Naive thymus-derived CD8-positive, alpha-beta T cell (primary cell): ENCODE measurements at regions not wholly inside any gene's neighbourhood (a gene's known extent, or its start where the extent isn't known, plus 50 kb on each side); places are given as distances from the start of the nearest gene placed in this dataset.
A peak's percentile ranks its signal among the peaks of the same experiment; 100 is the strongest.

Source experiments
- ATAC-seq, 2 donors: fragments of 150-1000 bp; cut with Tn5 transposase in 1 of 2; sonication (Bioruptor Pico), chemical (Tn5 transposase) in 1 of 2; 1 replicate in 1 of 2; 2 replicates in 1 of 2; pipeline ENCODE4 v1.10.0; 2021; ENCODE audit warnings: mild to moderate bottlenecking in 2 of 2, moderate library complexity in 2 of 2
- POLR2A ChIA-PET: fragments of 350-600 bp; sonication (Branson Sonifier 250); formaldehyde crosslinking; loops from one replicate; lab custom pipeline; 2021; ENCODE audit warnings: antibody characterized with exemption; lab: Charles Lee
- DNase-seq, 10 donors: peaks; one replicate each; pipeline versions ENCODE4 v3.0.0 to v3.0.0-alpha.2; 2020 to 2022
- H3K27ac Mint-ChIP-seq, 10 donors: one replicate each; pipeline ENCODE4 v1.8.0; 2020 to 2022; ENCODE audit warnings: mild to moderate bottlenecking in 10 of 10, mixed read lengths in 10 of 10, moderate library complexity in 4 of 10, inconsistent platforms in 1 of 10
- H3K27me3 Mint-ChIP-seq, 5 donors: one replicate each; pipeline ENCODE4 v1.8.0; 2021 to 2022; ENCODE audit warnings: mixed read lengths in 5 of 5
- H3K36me3 Mint-ChIP-seq, 3 donors: one replicate each; pipeline ENCODE4 v1.8.0; 2020 to 2022; ENCODE audit warnings: mixed read lengths in 3 of 3, mild to moderate bottlenecking in 2 of 3, inconsistent platforms in 1 of 3
- H3K4me1 Mint-ChIP-seq, 4 donors: one replicate each; pipeline ENCODE4 v1.8.0; 2021 to 2022; ENCODE audit warnings: mixed read lengths in 4 of 4
- H3K4me3 Mint-ChIP-seq, 10 donors: one replicate each; pipeline ENCODE4 v1.8.0; 2020 to 2022; ENCODE audit warnings: mild to moderate bottlenecking in 10 of 10, mixed read lengths in 10 of 10, moderate library complexity in 6 of 10, inconsistent platforms in 1 of 10
- H3K9me3 Mint-ChIP-seq, 9 donors: one replicate each; pipeline ENCODE4 v1.8.0; 2020 to 2022; ENCODE audit warnings: mixed read lengths in 9 of 9, mild to moderate bottlenecking in 3 of 9, inconsistent platforms in 1 of 9, moderate library complexity in 1 of 9

DNA sequence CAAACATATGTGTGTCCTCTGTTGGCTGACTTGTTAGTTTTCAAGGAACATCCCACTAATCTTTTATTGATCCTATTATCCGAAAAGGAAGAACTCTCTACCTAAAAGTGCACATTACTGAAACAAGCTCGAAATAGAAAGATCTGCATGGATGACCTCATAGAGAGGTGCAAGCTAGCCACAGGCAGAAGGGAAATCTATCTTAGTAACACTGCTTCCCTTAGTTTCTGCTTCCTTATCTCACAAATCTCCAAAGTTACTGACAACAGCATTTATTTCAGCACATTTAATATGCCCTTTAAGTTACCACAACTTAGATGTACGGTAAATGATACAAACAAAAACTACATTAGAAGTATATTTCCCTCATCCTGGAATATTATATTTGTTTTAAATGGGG, 285.1 kb upstream of the CCDC54 start:
- H3K27ac Mint-ChIP-seq: no peak overlapping the region
- DNase-seq: no peak
- POLR2A ChIA-PET: no interaction called here
- H3K36me3 Mint-ChIP-seq: no peaks in the 10 kb centered on the region
- H3K4me1 Mint-ChIP-seq: no peaks in the 10 kb centered on the region
- no peak overlapping the region for H3K4me3 Mint-ChIP-seq
- H3K9me3 Mint-ChIP-seq: no peaks in the 10 kb centered on the region
- H3K27me3 Mint-ChIP-seq: peaks cover 3 to 15% (median 12%) of the 10 kb centered on the region in 5 donors
- ATAC-seq: no peak

- DNase-seq (no peak), ATAC-seq (no peak)
- Mint-ChIP-seq H3K27ac (no peak overlapping the region), H3K4me1 (no peaks in the 10 kb centered on the region), H3K4me3 (no peak overlapping the region), H3K9me3 (no peaks in the 10 kb centered on the region), H3K27me3 (peaks cover 0 to 10% (median 2%) of the 10 kb centered on the region in 5 donors), H3K36me3 (no peaks in the 10 kb centered on the region)
- POLR2A ChIA-PET: no interaction called here
These were observed 278.4 kb upstream of the CCDC54 start for GRCh38 chr3:107098864-107099263.

DNA sequence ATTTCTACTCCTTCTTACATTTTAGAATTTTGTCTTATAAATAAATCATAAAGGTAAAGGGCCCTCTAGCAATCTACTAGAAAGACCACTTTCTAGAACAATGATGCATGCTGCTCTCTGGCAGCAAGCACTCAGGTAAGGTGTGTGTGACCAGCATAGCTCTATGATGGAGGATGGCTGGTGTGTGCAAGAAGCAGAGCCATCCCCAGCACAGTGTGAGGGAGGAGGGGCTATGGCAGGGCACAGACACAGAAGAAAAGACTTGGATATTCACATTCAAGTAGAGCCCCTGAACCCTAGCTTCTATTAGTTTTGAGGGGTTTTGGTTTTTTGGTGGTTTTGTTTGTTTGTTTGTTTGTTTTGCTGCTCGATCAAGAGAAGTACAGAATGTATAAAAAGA, 277.1 kb upstream of the CCDC54 start:
- Mint-ChIP-seq H3K4me1 (no peaks in the 10 kb centered on the region), H3K9me3 (peaks cover 0 to 7% (median 0%) of the 10 kb centered on the region in 9 donors), H3K4me3 (no peak overlapping the region), H3K27me3 (peaks cover 0 to 7% (median 0%) of the 10 kb centered on the region in 5 donors), H3K27ac (no peak overlapping the region), H3K36me3 (no peaks in the 10 kb centered on the region)
- no peak for DNase-seq
- POLR2A ChIA-PET: no interaction called here
- no peak for ATAC-seq

GRCh38 chr3:107100573-107100972, 276.7 kb upstream of the CCDC54 start:
- no peaks in the 10 kb centered on the region for H3K4me1 Mint-ChIP-seq
- no peak overlapping the region for H3K4me3 Mint-ChIP-seq
- DNase-seq (no peak), ATAC-seq (no peak)
- no peaks in the 10 kb centered on the region for H3K36me3 Mint-ChIP-seq
- H3K9me3 Mint-ChIP-seq: peaks cover 0 to 11% (median 0%) of the 10 kb centered on the region in 9 donors
- H3K27ac Mint-ChIP-seq: no peak overlapping the region
- peaks cover 0 to 7% (median 0%) of the 10 kb centered on the region in 5 donors for H3K27me3 Mint-ChIP-seq
- POLR2A ChIA-PET: no interaction called here

DNA sequence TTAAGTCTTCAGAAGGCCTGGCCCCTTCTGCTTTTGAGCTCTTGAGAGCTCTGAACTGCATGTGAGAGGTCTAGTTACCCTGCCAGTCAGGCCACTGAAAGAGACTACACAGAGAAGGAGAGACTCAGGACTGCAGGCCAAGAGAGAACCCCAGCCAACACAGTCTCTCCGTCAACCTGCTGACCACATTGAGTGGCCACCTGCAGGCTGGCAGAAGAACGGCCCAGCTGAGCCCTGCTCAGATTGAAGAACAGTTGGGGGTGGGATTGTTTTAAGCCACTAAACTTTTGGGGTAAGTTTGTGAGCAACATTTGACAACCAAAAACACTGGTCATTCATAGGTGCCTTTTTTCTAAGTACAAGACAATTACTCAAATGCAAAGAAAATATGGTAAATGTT, 273.5 kb upstream of the CCDC54 start:
- POLR2A ChIA-PET: no interaction called here
- peaks cover 0 to 21% (median 1%) of the 10 kb centered on the region in 5 donors for H3K27me3 Mint-ChIP-seq
- no peaks in the 10 kb centered on the region for H3K36me3 Mint-ChIP-seq
- H3K9me3 Mint-ChIP-seq: peaks cover 0 to 12% (median 3%) of the 10 kb centered on the region in 9 donors
- ATAC-seq: no peak
- no peak for DNase-seq
- no peak overlapping the region for H3K4me3 Mint-ChIP-seq
- peaks cover 0 to 3% (median 0%) of the 10 kb centered on the region in 4 donors for H3K4me1 Mint-ChIP-seq
- H3K27ac Mint-ChIP-seq: no peak overlapping the region

GRCh38 chr3:107106316-107106715, 270.9 kb upstream of the CCDC54 start:
- Mint-ChIP-seq H3K4me1 (peaks cover 0 to 3% (median 0%) of the 10 kb centered on the region in 4 donors), H3K27ac (no peak overlapping the region), H3K36me3 (no peaks in the 10 kb centered on the region), H3K4me3 (no peak overlapping the region), H3K9me3 (peaks cover 0 to 12% (median 3%) of the 10 kb centered on the region in 9 donors), H3K27me3 (peaks cover 0 to 21% (median 1%) of the 10 kb centered on the region in 5 donors)
- DNase-seq (no peak), ATAC-seq (no peak)
- POLR2A ChIA-PET: no interaction called here

- ATAC-seq (no peak), DNase-seq (no peak)
These were observed 270.3 kb upstream of the CCDC54 start for GRCh38 chr3:107106907-107107306.

GRCh38 chr3:107110596-107111305, 266.5 kb upstream of the CCDC54 start:
- H3K36me3 Mint-ChIP-seq: no peaks in the 10 kb centered on the region
- no peak for ATAC-seq
- H3K4me1 Mint-ChIP-seq: peaks cover 0 to 3% (median 0%) of the 10 kb centered on the region in 4 donors
- H3K27ac Mint-ChIP-seq: no peak overlapping the region
- H3K27me3 Mint-ChIP-seq: peaks cover 0 to 17% (median 1%) of the 10 kb centered on the region in 5 donors
- H3K9me3 Mint-ChIP-seq: peaks cover 0 to 6% (median 0%) of the 10 kb centered on the region in 9 donors
- no peak for DNase-seq
- no peak overlapping the region for H3K4me3 Mint-ChIP-seq
- POLR2A ChIA-PET: no interaction called here

More at GRCh38 chr3:107106907-107107306, 270.3 kb upstream of the CCDC54 start:
- peaks cover 0 to 12% (median 3%) of the 10 kb centered on the region in 9 donors for H3K9me3 Mint-ChIP-seq
- peaks cover 0 to 3% (median 0%) of the 10 kb centered on the region in 4 donors for H3K4me1 Mint-ChIP-seq
- H3K36me3 Mint-ChIP-seq: no peaks in the 10 kb centered on the region
- no peak overlapping the region for H3K4me3 Mint-ChIP-seq
- peaks cover 0 to 21% (median 1%) of the 10 kb centered on the region in 5 donors for H3K27me3 Mint-ChIP-seq
- POLR2A ChIA-PET: no interaction called here
- no peak overlapping the region for H3K27ac Mint-ChIP-seq

- H3K9me3 Mint-ChIP-seq: no peaks in the 10 kb centered on the region
- peaks cover 0 to 10% (median 1%) of the 10 kb centered on the region in 5 donors for H3K27me3 Mint-ChIP-seq
- H3K27ac Mint-ChIP-seq: no peak overlapping the region
- no peaks in the 10 kb centered on the region for H3K36me3 Mint-ChIP-seq
- no peaks in the 10 kb centered on the region for H3K4me1 Mint-ChIP-seq
- POLR2A ChIA-PET: no interaction called here
- ATAC-seq (no peak), DNase-seq (no peak)
- H3K4me3 Mint-ChIP-seq: no peak overlapping the region
These were observed 265.4 kb upstream of the CCDC54 start for GRCh38 chr3:107111872-107112271.

DNA sequence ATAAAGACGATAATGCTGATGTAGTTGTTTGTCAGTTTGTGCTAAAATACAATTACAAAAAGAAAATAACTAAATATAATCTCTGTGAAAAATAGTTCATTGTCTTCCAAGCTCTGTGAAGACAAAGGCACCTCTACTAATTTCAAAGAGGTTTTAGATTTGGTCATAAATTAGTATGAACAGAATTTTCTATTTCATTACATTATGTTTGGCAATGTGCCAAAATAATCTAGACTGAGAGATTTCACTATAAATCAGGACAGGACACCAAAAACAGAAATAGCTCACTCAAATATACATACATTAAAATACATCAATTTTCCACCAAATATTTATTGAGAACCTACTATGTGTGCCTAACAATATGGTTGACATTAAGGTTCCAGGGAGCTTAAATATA, 264.9 kb upstream of the CCDC54 start:
- ATAC-seq (no peak), DNase-seq (no peak)
- Mint-ChIP-seq H3K36me3 (no peaks in the 10 kb centered on the region), H3K27me3 (peaks cover 0 to 11% (median 0%) of the 10 kb centered on the region in 5 donors), H3K9me3 (no peaks in the 10 kb centered on the region), H3K4me1 (no peaks in the 10 kb centered on the region), H3K4me3 (no peak overlapping the region), H3K27ac (no peak overlapping the region)
- POLR2A ChIA-PET: no interaction called here

DNA sequence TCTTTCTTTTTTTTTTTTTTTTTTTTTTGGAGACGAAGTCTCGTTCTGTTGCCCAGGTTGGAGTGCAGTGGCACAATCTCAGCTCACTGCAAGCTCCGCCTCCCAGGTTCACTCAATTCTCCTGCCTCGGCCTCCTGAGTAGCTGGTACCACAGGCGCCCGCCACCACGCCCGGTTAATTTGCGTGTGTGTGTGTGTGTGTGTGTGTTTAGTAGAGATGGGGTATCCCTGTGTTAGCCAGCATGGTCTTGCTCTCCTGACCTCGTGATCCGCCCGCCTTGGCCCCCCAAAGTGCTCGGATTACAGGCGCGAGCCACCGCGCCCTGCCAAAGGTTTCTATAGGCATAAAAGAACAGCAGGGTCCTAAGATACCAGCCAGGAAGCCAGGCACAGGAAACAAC, 261.0 kb upstream of the CCDC54 start:
- DNase-seq: no peak
- peaks cover 0 to 21% (median 1%) of the 10 kb centered on the region in 5 donors for H3K27me3 Mint-ChIP-seq
- no peaks in the 10 kb centered on the region for H3K36me3 Mint-ChIP-seq
- ATAC-seq: no peak
- H3K9me3 Mint-ChIP-seq: no peaks in the 10 kb centered on the region
- no peak overlapping the region for H3K27ac Mint-ChIP-seq
- H3K4me1 Mint-ChIP-seq: no peaks in the 10 kb centered on the region
- H3K4me3 Mint-ChIP-seq: no peak overlapping the region
- POLR2A ChIA-PET: no interaction called here

DNA sequence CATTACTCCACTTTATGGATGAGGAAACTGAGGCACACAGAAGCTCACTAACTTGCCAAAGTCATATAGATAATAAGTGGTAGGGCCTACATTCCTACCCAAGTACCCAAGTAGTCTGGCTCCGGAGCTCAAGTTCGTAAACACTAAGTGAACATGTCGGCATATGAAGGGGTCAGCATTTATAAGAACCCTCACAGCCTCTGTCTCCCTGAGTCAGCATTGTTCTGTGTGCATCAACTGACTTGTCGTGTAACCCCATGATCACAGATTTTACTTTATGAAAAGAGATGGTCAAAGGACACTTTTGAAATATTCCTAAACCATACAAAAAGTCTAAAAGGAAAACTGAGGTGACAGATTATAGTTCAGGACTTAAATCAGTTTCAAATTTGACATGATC, 260.1 kb upstream of the CCDC54 start:
- no peaks in the 10 kb centered on the region for H3K9me3 Mint-ChIP-seq
- POLR2A ChIA-PET: no interaction called here
- no peak overlapping the region for H3K27ac Mint-ChIP-seq

DNA sequence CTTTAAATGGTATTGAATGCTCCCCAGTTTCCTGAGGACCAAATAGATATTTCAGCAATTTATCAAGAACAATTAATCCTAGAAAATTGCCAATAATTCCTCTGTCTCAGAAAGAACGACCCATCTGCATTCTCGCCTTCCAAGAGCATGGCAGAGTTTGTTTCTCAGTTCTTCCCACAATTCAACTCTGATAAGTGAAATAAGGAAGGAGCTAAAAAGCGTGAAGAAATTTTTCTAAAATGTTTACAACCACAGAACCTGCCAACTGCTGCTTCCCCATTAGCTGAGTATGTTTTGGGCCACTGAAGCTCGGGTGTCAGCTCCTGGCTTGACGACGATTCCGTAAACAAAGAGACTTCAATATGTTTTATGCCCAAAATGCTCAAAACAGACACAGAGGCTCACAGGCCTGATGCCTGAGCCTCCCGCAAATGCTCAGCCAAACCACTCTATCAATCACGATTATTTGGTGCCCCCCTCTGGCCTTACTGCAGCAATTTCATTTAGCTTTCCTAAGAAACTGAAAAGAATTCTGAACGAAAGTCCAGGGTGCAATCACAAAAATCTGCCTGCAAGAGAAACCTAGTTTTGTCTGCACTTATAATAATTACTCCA, 259.2 kb upstream of the CCDC54 start:
- Mint-ChIP-seq H3K9me3 (no peaks in the 10 kb centered on the region), H3K4me3 (no peak overlapping the region), H3K27ac (peak overlapping the region in 1 of 10 donors; percentile 37), H3K4me1 (no peaks in the 10 kb centered on the region), H3K36me3 (no peaks in the 10 kb centered on the region), H3K27me3 (peaks cover 0 to 21% (median 1%) of the 10 kb centered on the region in 5 donors)
- ATAC-seq (no peak), DNase-seq (peak in 1 of 10 donors; percentile 0)
- POLR2A ChIA-PET: no interaction called here

More for the DNA sequence above, 260.1 kb upstream of the CCDC54 start:
- DNase-seq (no peak), ATAC-seq (no peak)
- Mint-ChIP-seq H3K36me3 (no peaks in the 10 kb centered on the region), H3K4me1 (no peaks in the 10 kb centered on the region), H3K4me3 (no peak overlapping the region), H3K27me3 (peaks cover 0 to 21% (median 1%) of the 10 kb centered on the region in 5 donors)
